CD14-positive monocyte (primary cell): ENCODE measurements at regions not wholly inside any gene's neighbourhood (a gene's known extent, or its start where the extent isn't known, plus 50 kb on each side); places are given as distances from the start of the nearest gene placed in this dataset.

Experiments
- DNase-seq, 3 donors: peaks; one replicate each; pipeline ENCODE4 v3.0.0-alpha.2; 2011 to 2022
- H2AFZ ChIP-seq: 2 replicates; pipeline ENCODE4 v1.6.0; 2012; ENCODE audit warnings: mild to moderate bottlenecking, low read depth, low read length, inconsistent platforms; ENCODE audit not compliant: insufficient read depth, poor library complexity, severe bottlenecking
- H3K27ac ChIP-seq, 2 donors: 1 replicate in 1 of 2; 2 replicates in 1 of 2; pipeline ENCODE4 v1.5.1; 2012 to 2013; ENCODE audit warnings: low read length in 2 of 2, control low read depth in 1 of 2, inconsistent platforms in 1 of 2, low read depth in 1 of 2, mild to moderate bottlenecking in 1 of 2
- H3K27me3 ChIP-seq, 2 donors: one replicate each; pipeline versions ENCODE4 v1.6.0 to v1.6.1; 2011 to 2013; ENCODE audit warnings: low read length in 2 of 2; ENCODE audit not compliant: control insufficient read depth in 2 of 2, insufficient read depth in 2 of 2
- H3K36me3 ChIP-seq, 2 donors: replicated peaks in 1 of 2; 1 replicate in 1 of 2; 2 replicates in 1 of 2; pipeline versions ENCODE4 v1.5.1 to v1.6.1; 2012 to 2013; ENCODE audit warnings: low read length in 2 of 2, control low read depth in 1 of 2, inconsistent platforms in 1 of 2, mild to moderate bottlenecking in 1 of 2; ENCODE audit not compliant: insufficient read depth in 2 of 2, control insufficient read depth in 1 of 2
- H3K4me1 ChIP-seq, 2 donors: 1 replicate in 1 of 2; 2 replicates in 1 of 2; pipeline versions ENCODE4 v1.5.1 to v1.6.1; 2012 to 2013; ENCODE audit warnings: low read length in 2 of 2, control low read depth in 1 of 2, inconsistent platforms in 1 of 2, mild to moderate bottlenecking in 1 of 2, moderate library complexity in 1 of 2; ENCODE audit not compliant: insufficient read depth in 2 of 2, control insufficient read depth in 1 of 2
- H3K4me2 ChIP-seq: replicated peaks from 2 replicates; pipeline ENCODE3; 2012; ENCODE audit warnings: low read length, moderate library complexity, mild to moderate bottlenecking; ENCODE audit not compliant: poor library complexity, severe bottlenecking; ENCODE audit errors: extremely low read depth
- H3K4me3 ChIP-seq, 3 experiments: fragments of 200-600 bp in 1 of 3; sonication (generic) in 1 of 3; replicated peaks in 1 of 3; 1 replicate in 2 of 3; 2 replicates in 1 of 3; pipeline ENCODE4 v1.5.1; 2011 to 2013; ENCODE audit warnings: low read length in 3 of 3, mild to moderate bottlenecking in 3 of 3, control low read depth in 2 of 3, low read depth in 2 of 3, inconsistent platforms in 1 of 3, moderate library complexity in 1 of 3
- H3K79me2 ChIP-seq: 2 replicates; pipeline ENCODE4 v1.6.0; 2012; ENCODE audit warnings: mild to moderate bottlenecking, control low read depth, inconsistent platforms, low read length, moderate library complexity; ENCODE audit not compliant: insufficient read depth
- H3K9ac ChIP-seq: 2 replicates; pipeline ENCODE4 v1.6.0; 2017; ENCODE audit warnings: low read length, mild to moderate bottlenecking; ENCODE audit not compliant: insufficient read depth, poor library complexity, severe bottlenecking
- H3K9me3 ChIP-seq, 2 donors: replicated peaks in 1 of 2; 1 replicate in 1 of 2; 2 replicates in 1 of 2; pipeline versions ENCODE4 v1.5.1 to v1.6.1; 2012 to 2013; ENCODE audit warnings: low read length in 2 of 2, control low read depth in 1 of 2; ENCODE audit not compliant: control insufficient read depth in 1 of 2, insufficient read depth in 1 of 2
- H4K20me1 ChIP-seq: 2 replicates; pipeline ENCODE4 v1.6.0; 2012; ENCODE audit warnings: mild to moderate bottlenecking, low read length, control low read depth, moderate library complexity; ENCODE audit not compliant: insufficient read depth
- H3K27ac Mint-ChIP-seq, 7 donors: one replicate each; pipeline ENCODE4 v1.8.0; 2020; ENCODE audit warnings: mild to moderate bottlenecking in 7 of 7, mixed read lengths in 7 of 7, moderate library complexity in 6 of 7, inconsistent platforms in 2 of 7
- H3K27me3 Mint-ChIP-seq, 3 donors: one replicate each; pipeline ENCODE4 v1.8.0; 2021 to 2022; ENCODE audit warnings: low read depth in 3 of 3, mild to moderate bottlenecking in 3 of 3, mixed read lengths in 3 of 3, moderate library complexity in 3 of 3, inconsistent platforms in 1 of 3
- H3K36me3 Mint-ChIP-seq, 2 donors: one replicate each; pipeline ENCODE4 v1.8.0; 2020; ENCODE audit warnings: mixed read lengths in 2 of 2, inconsistent platforms in 1 of 2, mild to moderate bottlenecking in 1 of 2
- H3K4me1 Mint-ChIP-seq: one replicate; pipeline ENCODE4 v1.8.0; 2020; ENCODE audit warnings: mild to moderate bottlenecking, mixed read lengths
- H3K4me3 Mint-ChIP-seq, 2 donors: one replicate each; pipeline ENCODE4 v1.8.0; 2020; ENCODE audit warnings: mild to moderate bottlenecking in 2 of 2, mixed read lengths in 2 of 2, moderate library complexity in 1 of 2
- H3K9me3 Mint-ChIP-seq, 7 donors: one replicate each; pipeline ENCODE4 v1.8.0; 2020 to 2022; ENCODE audit warnings: mixed read lengths in 7 of 7, mild to moderate bottlenecking in 6 of 7, moderate library complexity in 6 of 7, inconsistent platforms in 2 of 7
- WGBS: methylation state at CpG from one replicate; pipeline ENCODE4 v1.1.5; 2013; ENCODE audit warnings: missing lambda C conversion rate; ENCODE audit not compliant: insufficient coverage; 5-methylcytosine and 5-hydroxymethylcytosine counted together
- intact Hi-C, 2 donors: fragments of 100-400 bp; cut with micrococcal nuclease; formaldehyde crosslinking; loops; one replicate each; pipeline versions ENCODE4 v1.15.0 to v1.15.1; 2023
- TF ChIP-seq, protein P1 (sequence below): fragments of 200-600 bp; IDR thresholded peaks from one replicate; pipeline ENCODE4 v1.8.0; 2022; ENCODE audit warnings: antibody characterized with exemption, mild to moderate bottlenecking

DNA sequence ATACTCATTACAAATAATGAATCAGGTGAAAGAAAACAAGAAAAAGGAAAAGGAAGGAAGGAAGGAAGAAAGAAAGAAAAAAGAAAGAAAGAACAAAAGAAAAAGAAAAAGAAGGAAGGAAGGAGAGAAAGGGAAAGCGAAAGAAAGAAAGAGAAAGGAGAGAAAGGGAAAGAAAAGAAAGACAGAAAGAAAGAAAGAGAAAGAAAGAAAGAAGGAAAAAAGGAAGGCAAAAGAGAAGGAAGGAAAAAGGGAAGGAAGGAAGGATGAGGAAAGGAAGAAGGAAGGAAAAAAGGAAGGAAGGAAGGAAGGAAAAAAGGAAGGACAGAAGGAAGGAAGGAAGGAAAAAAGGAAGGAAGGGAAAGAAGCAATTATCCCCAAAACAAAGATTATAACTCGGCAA is 1460.4 kb upstream of the PIK3C3 start:
- H3K9me3 ChIP-seq: no peaks in the 10 kb centered on the region
- H3K4me2 ChIP-seq: no peak overlapping the region
- intact Hi-C loops: no loop called here
- TF ChIP-seq, protein P1, sequence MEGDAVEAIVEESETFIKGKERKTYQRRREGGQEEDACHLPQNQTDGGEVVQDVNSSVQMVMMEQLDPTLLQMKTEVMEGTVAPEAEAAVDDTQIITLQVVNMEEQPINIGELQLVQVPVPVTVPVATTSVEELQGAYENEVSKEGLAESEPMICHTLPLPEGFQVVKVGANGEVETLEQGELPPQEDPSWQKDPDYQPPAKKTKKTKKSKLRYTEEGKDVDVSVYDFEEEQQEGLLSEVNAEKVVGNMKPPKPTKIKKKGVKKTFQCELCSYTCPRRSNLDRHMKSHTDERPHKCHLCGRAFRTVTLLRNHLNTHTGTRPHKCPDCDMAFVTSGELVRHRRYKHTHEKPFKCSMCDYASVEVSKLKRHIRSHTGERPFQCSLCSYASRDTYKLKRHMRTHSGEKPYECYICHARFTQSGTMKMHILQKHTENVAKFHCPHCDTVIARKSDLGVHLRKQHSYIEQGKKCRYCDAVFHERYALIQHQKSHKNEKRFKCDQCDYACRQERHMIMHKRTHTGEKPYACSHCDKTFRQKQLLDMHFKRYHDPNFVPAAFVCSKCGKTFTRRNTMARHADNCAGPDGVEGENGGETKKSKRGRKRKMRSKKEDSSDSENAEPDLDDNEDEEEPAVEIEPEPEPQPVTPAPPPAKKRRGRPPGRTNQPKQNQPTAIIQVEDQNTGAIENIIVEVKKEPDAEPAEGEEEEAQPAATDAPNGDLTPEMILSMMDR: peak; percentile 16
- H3K27me3 ChIP-seq: no peaks in the 10 kb centered on the region
- H2AFZ ChIP-seq: no peak overlapping the region
- peaks cover 0 to 4% (median 3%) of the 10 kb centered on the region in 7 donors for H3K9me3 Mint-ChIP-seq
- H3K4me1 Mint-ChIP-seq: no peaks in the 10 kb centered on the region
- no peak overlapping the region for H3K27ac ChIP-seq
- DNase-seq: no peak
- no peaks in the 10 kb centered on the region for H3K36me3 ChIP-seq
- no peaks in the 10 kb centered on the region for H3K79me2 ChIP-seq
- H3K36me3 Mint-ChIP-seq: no peaks in the 10 kb centered on the region
- peaks cover 0 to 1% (median 0%) of the 10 kb centered on the region in 3 donors for H3K27me3 Mint-ChIP-seq
- no peak overlapping the region for H3K4me3 ChIP-seq
- no peak overlapping the region for H3K9ac ChIP-seq
- H4K20me1 ChIP-seq: no peaks in the 10 kb centered on the region
- WGBS: 95% methylated on average over 1 of the region's 2 CpGs
- no peaks in the 10 kb centered on the region for H3K4me1 ChIP-seq
- no peak overlapping the region for H3K27ac Mint-ChIP-seq
- no peak overlapping the region for H3K4me3 Mint-ChIP-seq

DNA sequence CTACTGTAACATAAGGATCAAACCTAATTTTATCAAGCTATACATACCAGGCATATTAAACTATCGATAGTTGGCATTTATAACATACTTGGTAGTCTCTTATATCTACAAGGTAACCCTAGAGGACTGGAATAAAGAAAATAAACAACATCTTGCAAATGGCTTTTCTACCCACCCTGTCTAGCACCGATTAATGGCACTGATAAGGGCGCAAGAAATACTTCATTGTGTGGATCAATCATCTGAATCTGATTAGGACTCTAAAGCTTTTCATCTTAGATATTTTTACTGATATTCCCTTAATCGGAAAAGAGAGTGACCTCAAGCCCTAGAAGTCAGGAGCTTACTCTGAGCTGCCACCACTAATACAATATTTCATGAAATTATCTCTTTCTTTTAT is 1461.7 kb upstream of the PIK3C3 start:
- Histone ChIP-seq H3K79me2 (no peaks in the 10 kb centered on the region), H3K9me3 (no peaks in the 10 kb centered on the region), H2AFZ (no peak overlapping the region), H3K9ac (no peak overlapping the region), H3K36me3 (no peaks in the 10 kb centered on the region), H3K4me1 (no peaks in the 10 kb centered on the region), H4K20me1 (no peaks in the 10 kb centered on the region), H3K27me3 (no peaks in the 10 kb centered on the region), H3K4me3 (no peak overlapping the region), H3K4me2 (no peak overlapping the region), H3K27ac (no peak overlapping the region)
- WGBS: 90% methylated on average over 2 of the region's 4 CpGs
- Mint-ChIP-seq H3K27me3 (peaks cover 0 to 1% (median 0%) of the 10 kb centered on the region in 3 donors), H3K36me3 (no peaks in the 10 kb centered on the region), H3K9me3 (peaks cover 0 to 4% (median 3%) of the 10 kb centered on the region in 7 donors), H3K4me3 (no peak overlapping the region), H3K27ac (no peak overlapping the region), H3K4me1 (no peaks in the 10 kb centered on the region)
- no peak for DNase-seq
- TF ChIP-seq, protein P1: no peak
- intact Hi-C loops: no loop called here
